GM12878 (cell line): ENCODE measurements at regions not wholly inside any gene's neighbourhood (a gene's known extent, or its start where the extent isn't known, plus 50 kb on each side); places are given as distances from the start of the nearest gene placed in this dataset.

ENCODE experiments used
- CHD4 ChIP-seq: fragments of 200-600 bp; sonication (generic); IDR thresholded peaks from 2 replicates; pipeline ENCODE4 v1.6.1; 2016; ENCODE audit warnings: mild to moderate bottlenecking
- EED ChIP-seq: sonication (generic); IDR thresholded peaks from 2 replicates; pipeline ENCODE4 v1.6.1; 2016; ENCODE audit warnings: antibody characterized with exemption, low read depth
- EZH2 ChIP-seq: IDR thresholded peaks from 2 replicates; pipeline ENCODE4 v1.6.1; 2012; ENCODE audit warnings: low read depth, mild to moderate bottlenecking, control low read depth, inconsistent platforms, low read length, borderline replicate concordance; ENCODE audit not compliant: control insufficient read depth
- MAX ChIP-seq: IDR thresholded peaks from 2 replicates; pipeline ENCODE4 v1.6.1; 2012; ENCODE audit warnings: low read depth, low read length, improper control_type of control experiment
- MEF2B ChIP-seq: fragments of 450-650 bp; IDR thresholded peaks from 2 replicates; pipeline ENCODE4 v1.6.1; 2018; ENCODE audit warnings: mild to moderate bottlenecking, moderate library complexity; ENCODE audit not compliant: partially characterized antibody, poor library complexity, severe bottlenecking
- POLR2A ChIP-seq: IDR thresholded peaks from 2 replicates; pipeline ENCODE4 v1.6.1; 2011; ENCODE audit warnings: low read depth, mild to moderate bottlenecking, low read length
- RCOR1 ChIP-seq: conservative IDR thresholded peaks from 2 replicates; pipeline ENCODE4 v1.6.1; 2012; ENCODE audit warnings: low read depth, low read length, improper control_type of control experiment
- RFX5 ChIP-seq: IDR thresholded peaks from 2 replicates; pipeline ENCODE4 v1.6.1; 2011; ENCODE audit warnings: low read depth, low read length, improper control_type of control experiment
- ZZZ3 ChIP-seq: IDR thresholded peaks from 2 replicates; pipeline ENCODE4 v1.6.1; 2011; ENCODE audit warnings: low read depth; ENCODE audit not compliant: control insufficient read depth, insufficient read length
- TF ChIP-seq, protein P1 (sequence below), 3 experiments: IDR thresholded peaks in 2 of 3; conservative IDR thresholded peaks in 1 of 3; 2 replicates each; pipeline ENCODE4 v1.5.1; 2011; ENCODE audit warnings: low read depth in 3 of 3, low read length in 3 of 3, mild to moderate bottlenecking in 3 of 3, control low read depth in 2 of 3, moderate library complexity in 2 of 3, inconsistent platforms in 1 of 3, mixed read lengths in 1 of 3; ENCODE audit not compliant: control insufficient read depth in 2 of 3, insufficient read depth in 1 of 3; ENCODE audit errors: extremely low read depth in 1 of 3
- TF ChIP-seq, protein P2 (sequence below): IDR thresholded peaks from 2 replicates; pipeline ENCODE4 v1.6.1; 2011; ENCODE audit warnings: borderline replicate concordance, low read depth, mild to moderate bottlenecking, moderate library complexity, mixed read lengths, low read length; ENCODE audit not compliant: insufficient read depth; ENCODE audit errors: extremely low read length
- TF ChIP-seq, protein P3 (sequence below): fragments of 450-650 bp; formaldehyde crosslinking; IDR thresholded peaks from 2 replicates; pipeline ENCODE4 v1.4.0; 2020; ENCODE audit warnings: mild to moderate bottlenecking, moderate library complexity
- TF ChIP-seq, protein P4 (sequence below): fragments of 150-350 bp; IDR thresholded peaks from 2 replicates; pipeline ENCODE4 v1.6.1; 2014; ENCODE audit warnings: mild to moderate bottlenecking, low read depth, low read length
- TF ChIP-seq, protein P5 (sequence below): fragments of 450-650 bp; IDR thresholded peaks from 2 replicates; pipeline ENCODE4 v1.6.1; 2016; ENCODE audit warnings: mild to moderate bottlenecking

GRCh38 chr4:1488831-1489638 is 82.8 kb upstream of the NKX1-1 start:
- TF ChIP-seq, protein P1, sequence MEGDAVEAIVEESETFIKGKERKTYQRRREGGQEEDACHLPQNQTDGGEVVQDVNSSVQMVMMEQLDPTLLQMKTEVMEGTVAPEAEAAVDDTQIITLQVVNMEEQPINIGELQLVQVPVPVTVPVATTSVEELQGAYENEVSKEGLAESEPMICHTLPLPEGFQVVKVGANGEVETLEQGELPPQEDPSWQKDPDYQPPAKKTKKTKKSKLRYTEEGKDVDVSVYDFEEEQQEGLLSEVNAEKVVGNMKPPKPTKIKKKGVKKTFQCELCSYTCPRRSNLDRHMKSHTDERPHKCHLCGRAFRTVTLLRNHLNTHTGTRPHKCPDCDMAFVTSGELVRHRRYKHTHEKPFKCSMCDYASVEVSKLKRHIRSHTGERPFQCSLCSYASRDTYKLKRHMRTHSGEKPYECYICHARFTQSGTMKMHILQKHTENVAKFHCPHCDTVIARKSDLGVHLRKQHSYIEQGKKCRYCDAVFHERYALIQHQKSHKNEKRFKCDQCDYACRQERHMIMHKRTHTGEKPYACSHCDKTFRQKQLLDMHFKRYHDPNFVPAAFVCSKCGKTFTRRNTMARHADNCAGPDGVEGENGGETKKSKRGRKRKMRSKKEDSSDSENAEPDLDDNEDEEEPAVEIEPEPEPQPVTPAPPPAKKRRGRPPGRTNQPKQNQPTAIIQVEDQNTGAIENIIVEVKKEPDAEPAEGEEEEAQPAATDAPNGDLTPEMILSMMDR (IDR thresholded peaks at IDR 0.05 in 2 of 3, conservative IDR thresholded peaks at IDR 0.05 in 1 of 3; ENCODE audit: control insufficient read depth in 2 of 3, extremely low read depth in 1 of 3, insufficient read depth in 1 of 3, low read depth in 3 of 3, low read length in 3 of 3), result no peak
- TF ChIP-seq POLR2A (no peak), CHD4 (no peak), MAX (no peak), EZH2 (no peak), EED (no peak), RCOR1 (no peak), RFX5 (no peak), ZZZ3 (no peak), MEF2B (no peak)
- TF ChIP-seq, protein P2, sequence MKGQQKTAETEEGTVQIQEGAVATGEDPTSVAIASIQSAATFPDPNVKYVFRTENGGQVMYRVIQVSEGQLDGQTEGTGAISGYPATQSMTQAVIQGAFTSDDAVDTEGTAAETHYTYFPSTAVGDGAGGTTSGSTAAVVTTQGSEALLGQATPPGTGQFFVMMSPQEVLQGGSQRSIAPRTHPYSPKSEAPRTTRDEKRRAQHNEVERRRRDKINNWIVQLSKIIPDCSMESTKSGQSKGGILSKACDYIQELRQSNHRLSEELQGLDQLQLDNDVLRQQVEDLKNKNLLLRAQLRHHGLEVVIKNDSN, result no peak
- TF ChIP-seq, protein P3, sequence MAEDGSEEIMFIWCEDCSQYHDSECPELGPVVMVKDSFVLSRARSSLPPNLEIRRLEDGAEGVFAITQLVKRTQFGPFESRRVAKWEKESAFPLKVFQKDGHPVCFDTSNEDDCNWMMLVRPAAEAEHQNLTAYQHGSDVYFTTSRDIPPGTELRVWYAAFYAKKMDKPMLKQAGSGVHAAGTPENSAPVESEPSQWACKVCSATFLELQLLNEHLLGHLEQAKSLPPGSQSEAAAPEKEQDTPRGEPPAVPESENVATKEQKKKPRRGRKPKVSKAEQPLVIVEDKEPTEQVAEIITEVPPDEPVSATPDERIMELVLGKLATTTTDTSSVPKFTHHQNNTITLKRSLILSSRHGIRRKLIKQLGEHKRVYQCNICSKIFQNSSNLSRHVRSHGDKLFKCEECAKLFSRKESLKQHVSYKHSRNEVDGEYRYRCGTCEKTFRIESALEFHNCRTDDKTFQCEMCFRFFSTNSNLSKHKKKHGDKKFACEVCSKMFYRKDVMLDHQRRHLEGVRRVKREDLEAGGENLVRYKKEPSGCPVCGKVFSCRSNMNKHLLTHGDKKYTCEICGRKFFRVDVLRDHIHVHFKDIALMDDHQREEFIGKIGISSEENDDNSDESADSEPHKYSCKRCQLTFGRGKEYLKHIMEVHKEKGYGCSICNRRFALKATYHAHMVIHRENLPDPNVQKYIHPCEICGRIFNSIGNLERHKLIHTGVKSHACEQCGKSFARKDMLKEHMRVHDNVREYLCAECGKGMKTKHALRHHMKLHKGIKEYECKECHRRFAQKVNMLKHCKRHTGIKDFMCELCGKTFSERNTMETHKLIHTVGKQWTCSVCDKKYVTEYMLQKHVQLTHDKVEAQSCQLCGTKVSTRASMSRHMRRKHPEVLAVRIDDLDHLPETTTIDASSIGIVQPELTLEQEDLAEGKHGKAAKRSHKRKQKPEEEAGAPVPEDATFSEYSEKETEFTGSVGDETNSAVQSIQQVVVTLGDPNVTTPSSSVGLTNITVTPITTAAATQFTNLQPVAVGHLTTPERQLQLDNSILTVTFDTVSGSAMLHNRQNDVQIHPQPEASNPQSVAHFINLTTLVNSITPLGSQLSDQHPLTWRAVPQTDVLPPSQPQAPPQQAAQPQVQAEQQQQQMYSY, result no peak
- TF ChIP-seq, protein P4, sequence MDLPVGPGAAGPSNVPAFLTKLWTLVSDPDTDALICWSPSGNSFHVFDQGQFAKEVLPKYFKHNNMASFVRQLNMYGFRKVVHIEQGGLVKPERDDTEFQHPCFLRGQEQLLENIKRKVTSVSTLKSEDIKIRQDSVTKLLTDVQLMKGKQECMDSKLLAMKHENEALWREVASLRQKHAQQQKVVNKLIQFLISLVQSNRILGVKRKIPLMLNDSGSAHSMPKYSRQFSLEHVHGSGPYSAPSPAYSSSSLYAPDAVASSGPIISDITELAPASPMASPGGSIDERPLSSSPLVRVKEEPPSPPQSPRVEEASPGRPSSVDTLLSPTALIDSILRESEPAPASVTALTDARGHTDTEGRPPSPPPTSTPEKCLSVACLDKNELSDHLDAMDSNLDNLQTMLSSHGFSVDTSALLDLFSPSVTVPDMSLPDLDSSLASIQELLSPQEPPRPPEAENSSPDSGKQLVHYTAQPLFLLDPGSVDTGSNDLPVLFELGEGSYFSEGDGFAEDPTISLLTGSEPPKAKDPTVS, result no peak
- TF ChIP-seq, protein P5, sequence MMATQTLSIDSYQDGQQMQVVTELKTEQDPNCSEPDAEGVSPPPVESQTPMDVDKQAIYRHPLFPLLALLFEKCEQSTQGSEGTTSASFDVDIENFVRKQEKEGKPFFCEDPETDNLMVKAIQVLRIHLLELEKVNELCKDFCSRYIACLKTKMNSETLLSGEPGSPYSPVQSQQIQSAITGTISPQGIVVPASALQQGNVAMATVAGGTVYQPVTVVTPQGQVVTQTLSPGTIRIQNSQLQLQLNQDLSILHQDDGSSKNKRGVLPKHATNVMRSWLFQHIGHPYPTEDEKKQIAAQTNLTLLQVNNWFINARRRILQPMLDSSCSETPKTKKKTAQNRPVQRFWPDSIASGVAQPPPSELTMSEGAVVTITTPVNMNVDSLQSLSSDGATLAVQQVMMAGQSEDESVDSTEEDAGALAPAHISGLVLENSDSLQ, result no peak
